Endothelial cell of umbilical vein (primary cell): ENCODE measurements at regions not wholly inside any gene's neighbourhood (a gene's known extent, or its start where the extent isn't known, plus 50 kb on each side); places are given as distances from the start of the nearest gene placed in this dataset.

ENCODE experiments used
- POLR2A ChIP-seq: IDR thresholded peaks from 2 replicates; pipeline ENCODE4 v1.6.1; 2012; ENCODE audit warnings: low read depth, mild to moderate bottlenecking, control low read depth, low read length
- POLR2AphosphoS5 ChIP-seq: IDR thresholded peaks from 2 replicates; pipeline ENCODE4 v1.6.1; 2012; ENCODE audit warnings: low read depth, mild to moderate bottlenecking, control low read depth, low read length, moderate library complexity; ENCODE audit not compliant: insufficient read depth

DNA sequence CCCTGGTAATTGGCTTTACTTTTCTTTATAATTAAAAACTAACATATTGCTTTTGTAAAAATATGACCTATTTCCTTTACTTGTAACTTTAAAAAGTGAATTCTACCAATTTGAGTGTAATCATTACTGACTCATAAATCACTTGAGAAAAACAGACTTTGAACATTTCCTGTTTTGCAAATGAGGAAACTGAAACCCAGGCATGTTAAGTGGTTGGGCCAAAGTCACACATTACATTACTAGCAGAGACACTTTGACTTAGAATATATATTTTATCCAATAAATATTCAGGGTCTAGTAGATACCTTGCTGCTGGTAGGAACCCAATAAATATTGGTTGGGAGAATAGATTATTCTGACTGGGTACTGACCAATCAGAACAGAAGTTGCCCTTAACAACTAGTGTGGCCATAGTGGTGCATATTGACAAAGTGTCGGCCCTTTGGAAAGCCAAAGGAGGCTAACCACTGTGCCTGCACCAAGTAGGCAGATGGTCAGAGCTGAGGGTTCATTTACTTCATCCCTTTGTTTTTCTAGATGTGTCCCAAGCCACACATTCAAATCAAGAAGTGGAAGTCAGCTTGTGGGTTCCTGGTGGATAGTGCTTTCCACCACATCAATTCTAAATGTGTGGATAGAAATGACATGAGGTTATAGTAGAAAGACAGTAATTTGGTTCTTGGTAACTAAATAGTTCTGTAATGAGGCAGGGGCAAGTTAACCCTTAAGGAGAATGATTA lies 365.1 kb upstream of the RIOK2 start:
- TF ChIP-seq POLR2A, result no peak
- no peak for TF ChIP-seq POLR2AphosphoS5
